Ectodermal cell (in vitro differentiated cells): ENCODE measurements at regions not wholly inside any gene's neighbourhood (a gene's known extent, or its start where the extent isn't known, plus 50 kb on each side); places are given as distances from the start of the nearest gene placed in this dataset.

Experiments used
- H3K27ac ChIP-seq: 2 replicates; pipeline ENCODE4 v1.7.0; 2013; ENCODE audit warnings: mild to moderate bottlenecking, low read depth, low read length; ENCODE audit not compliant: insufficient read depth, poor library complexity, severe bottlenecking
- H3K27me3 ChIP-seq: 2 replicates; pipeline ENCODE4 v1.7.0; 2013; ENCODE audit warnings: mild to moderate bottlenecking, low read length; ENCODE audit not compliant: insufficient read depth, control insufficient read depth, poor library complexity, severe bottlenecking
- H3K36me3 ChIP-seq: one replicate; pipeline ENCODE4 v1.7.0; 2013; ENCODE audit warnings: low read length; ENCODE audit not compliant: control insufficient read depth, insufficient read depth
- H3K4me1 ChIP-seq: one replicate; pipeline ENCODE4 v1.7.0; 2013; ENCODE audit warnings: low read length; ENCODE audit not compliant: control insufficient read depth, insufficient read depth
- H3K4me3 ChIP-seq: 2 replicates; pipeline ENCODE4 v1.7.0; 2013; ENCODE audit warnings: low read depth, low read length, control low read depth; ENCODE audit not compliant: insufficient read depth
- H3K9me3 ChIP-seq: 2 replicates; pipeline ENCODE4 v1.7.0; 2013; ENCODE audit warnings: mild to moderate bottlenecking, low read length, moderate library complexity; ENCODE audit not compliant: control insufficient read depth
- WGBS, 2 experiments: methylation state at CpG; one replicate each; pipeline ENCODE4 v1.1.7; 2013; ENCODE audit warnings: missing lambda C conversion rate in 2 of 2; 5-methylcytosine and 5-hydroxymethylcytosine counted together

GRCh38 chr6:145026267-145026679 lies 709.0 kb downstream of the EPM2A start:
- Histone ChIP-seq H3K36me3 (no peaks in the 10 kb centered on the region), H3K9me3 (no peaks in the 10 kb centered on the region), H3K27me3 (no peaks in the 10 kb centered on the region), H3K4me3 (no peak overlapping the region), H3K4me1 (no peaks in the 10 kb centered on the region), H3K27ac (no peak overlapping the region)
- 94 to 97% methylated on average over 2 of the region's 2 CpGs for WGBS, 2 experiments

- Histone ChIP-seq H3K27me3 (no peaks in the 10 kb centered on the region), H3K4me3 (no peak overlapping the region), H3K4me1 (no peaks in the 10 kb centered on the region), H3K27ac (no peak overlapping the region), H3K9me3 (no peaks in the 10 kb centered on the region), H3K36me3 (no peaks in the 10 kb centered on the region)
- 53 to 60% methylated on average over 1 to 2 of the region's 4 CpGs for WGBS, 2 experiments
These were observed 707.0 kb downstream of the EPM2A start for GRCh38 chr6:145028144-145028818.

- Histone ChIP-seq H3K36me3 (no peaks in the 10 kb centered on the region), H3K4me1 (no peaks in the 10 kb centered on the region), H3K9me3 (no peaks in the 10 kb centered on the region), H3K27ac (no peak overlapping the region), H3K4me3 (no peak overlapping the region), H3K27me3 (no peaks in the 10 kb centered on the region)
- 96 to 100% methylated on average over 1 to 2 of the region's 2 CpGs for WGBS, 2 experiments
These were observed 704.3 kb downstream of the EPM2A start for GRCh38 chr6:145031001-145031400.

GRCh38 chr6:145031962-145032361 lies 703.4 kb downstream of the EPM2A start:
- H3K9me3 ChIP-seq, result no peaks in the 10 kb centered on the region
- H3K36me3 ChIP-seq, result no peaks in the 10 kb centered on the region
- 70% methylated on average over 4 of the region's 4 CpGs for WGBS, 2 experiments
- no peaks in the 10 kb centered on the region for H3K4me1 ChIP-seq
- H3K27me3 ChIP-seq, result no peaks in the 10 kb centered on the region
- no peak overlapping the region for H3K27ac ChIP-seq
- no peak overlapping the region for H3K4me3 ChIP-seq

GRCh38 chr6:145032562-145033145 lies 702.7 kb downstream of the EPM2A start:
- no peaks in the 10 kb centered on the region for H3K4me1 ChIP-seq
- 94 to 97% methylated on average over 2 of the region's 2 CpGs for WGBS, 2 experiments
- H3K27ac ChIP-seq, result no peak overlapping the region
- H3K9me3 ChIP-seq, result no peaks in the 10 kb centered on the region
- no peaks in the 10 kb centered on the region for H3K36me3 ChIP-seq
- H3K4me3 ChIP-seq, result no peak overlapping the region
- H3K27me3 ChIP-seq, result no peaks in the 10 kb centered on the region

GRCh38 chr6:145034664-145035063 lies 700.7 kb downstream of the EPM2A start:
- Histone ChIP-seq H3K27me3 (no peaks in the 10 kb centered on the region), H3K36me3 (no peaks in the 10 kb centered on the region), H3K4me3 (no peak overlapping the region), H3K4me1 (no peaks in the 10 kb centered on the region), H3K27ac (no peak overlapping the region), H3K9me3 (no peaks in the 10 kb centered on the region)

GRCh38 chr6:145036236-145036635 lies 699.1 kb downstream of the EPM2A start:
- 86 to 92% methylated on average over 3 of the region's 5 CpGs for WGBS, 2 experiments
- Histone ChIP-seq H3K27me3 (no peaks in the 10 kb centered on the region), H3K27ac (no peak overlapping the region), H3K9me3 (no peaks in the 10 kb centered on the region), H3K4me3 (no peak overlapping the region), H3K4me1 (no peaks in the 10 kb centered on the region), H3K36me3 (no peaks in the 10 kb centered on the region)

GRCh38 chr6:145036848-145037567 lies 698.3 kb downstream of the EPM2A start:
- no peaks in the 10 kb centered on the region for H3K36me3 ChIP-seq
- no peaks in the 10 kb centered on the region for H3K9me3 ChIP-seq
- H3K27ac ChIP-seq, result no peak overlapping the region
- H3K27me3 ChIP-seq, result no peaks in the 10 kb centered on the region
- WGBS, 2 experiments, result 87 to 91% methylated on average over 2 to 3 of the region's 3 CpGs
- H3K4me3 ChIP-seq, result no peak overlapping the region
- H3K4me1 ChIP-seq, result no peaks in the 10 kb centered on the region

- no peak overlapping the region for H3K4me3 ChIP-seq
- WGBS, 2 experiments, result 90 to 92% methylated on average over 5 of the region's 5 CpGs
- no peaks in the 10 kb centered on the region for H3K9me3 ChIP-seq
- H3K36me3 ChIP-seq, result no peaks in the 10 kb centered on the region
- no peak overlapping the region for H3K27ac ChIP-seq
- no peaks in the 10 kb centered on the region for H3K27me3 ChIP-seq
- no peaks in the 10 kb centered on the region for H3K4me1 ChIP-seq
These were observed 692.8 kb downstream of the EPM2A start for GRCh38 chr6:145042559-145042958.

- Histone ChIP-seq H3K27ac (no peak overlapping the region), H3K4me3 (no peak overlapping the region), H3K9me3 (no peaks in the 10 kb centered on the region), H3K4me1 (no peaks in the 10 kb centered on the region), H3K27me3 (no peaks in the 10 kb centered on the region), H3K36me3 (no peaks in the 10 kb centered on the region)
- WGBS, 2 experiments, result 85 to 94% methylated on average over 5 of the region's 5 CpGs
These were observed 691.3 kb downstream of the EPM2A start for GRCh38 chr6:145043926-145044500.
